DND-41 (cell line): ENCODE measurements at regions not wholly inside any gene's neighbourhood (a gene's known extent, or its start where the extent isn't known, plus 50 kb on each side); places are given as distances from the start of the nearest gene placed in this dataset.
A peak's percentile ranks its signal among the peaks of the same experiment; 100 is the strongest.

Source experiments
- EZH2 ChIP-seq: IDR thresholded peaks from 3 replicates; pipeline ENCODE4 v1.6.1; 2012; ENCODE audit warnings: borderline replicate concordance, low read depth, mild to moderate bottlenecking, moderate library complexity, low read length, inconsistent platforms; ENCODE audit not compliant: severe bottlenecking
- TF ChIP-seq, protein P1 (sequence below): IDR thresholded peaks from 2 replicates; pipeline ENCODE4 v1.5.1; 2012; ENCODE audit warnings: borderline replicate concordance, low read length, moderate library complexity, mild to moderate bottlenecking; ENCODE audit not compliant: poor library complexity, severe bottlenecking; ENCODE audit errors: extremely low read depth

- TF ChIP-seq, protein P1, sequence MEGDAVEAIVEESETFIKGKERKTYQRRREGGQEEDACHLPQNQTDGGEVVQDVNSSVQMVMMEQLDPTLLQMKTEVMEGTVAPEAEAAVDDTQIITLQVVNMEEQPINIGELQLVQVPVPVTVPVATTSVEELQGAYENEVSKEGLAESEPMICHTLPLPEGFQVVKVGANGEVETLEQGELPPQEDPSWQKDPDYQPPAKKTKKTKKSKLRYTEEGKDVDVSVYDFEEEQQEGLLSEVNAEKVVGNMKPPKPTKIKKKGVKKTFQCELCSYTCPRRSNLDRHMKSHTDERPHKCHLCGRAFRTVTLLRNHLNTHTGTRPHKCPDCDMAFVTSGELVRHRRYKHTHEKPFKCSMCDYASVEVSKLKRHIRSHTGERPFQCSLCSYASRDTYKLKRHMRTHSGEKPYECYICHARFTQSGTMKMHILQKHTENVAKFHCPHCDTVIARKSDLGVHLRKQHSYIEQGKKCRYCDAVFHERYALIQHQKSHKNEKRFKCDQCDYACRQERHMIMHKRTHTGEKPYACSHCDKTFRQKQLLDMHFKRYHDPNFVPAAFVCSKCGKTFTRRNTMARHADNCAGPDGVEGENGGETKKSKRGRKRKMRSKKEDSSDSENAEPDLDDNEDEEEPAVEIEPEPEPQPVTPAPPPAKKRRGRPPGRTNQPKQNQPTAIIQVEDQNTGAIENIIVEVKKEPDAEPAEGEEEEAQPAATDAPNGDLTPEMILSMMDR: peak; percentile 19
- TF ChIP-seq EZH2: no peak
Observed at GRCh38 chr5:44935262-44935661, 126.5 kb downstream of the MRPS30 start.
